Peyer's patch (tissue), 4 donors: ENCODE measurements at regions not wholly inside any gene's neighbourhood (a gene's known extent, or its start where the extent isn't known, plus 50 kb on each side); places are given as distances from the start of the nearest gene placed in this dataset.

Experiments used
- POLR2A ChIP-seq, 2 donors: fragments of 450-650 bp; IDR thresholded peaks; one replicate each; pipeline ENCODE4 v1.5.1; 2017; ENCODE audit warnings: antibody characterized with exemption in 2 of 2, mild to moderate bottlenecking in 2 of 2, moderate library complexity in 2 of 2
- TF ChIP-seq, protein P1 (sequence below), 6 experiments: fragments of 450-650 bp in 4 of 6; fragments of 200-600 bp in 2 of 6; sonication (generic) in 1 of 6; IDR thresholded peaks; one replicate each; pipeline ENCODE4 v1.5.1; 2017 to 2019; ENCODE audit warnings: antibody characterized with exemption in 6 of 6, mild to moderate bottlenecking in 3 of 6, moderate library complexity in 1 of 6

GRCh38 chr15:69606144-69606543, 153.5 kb downstream of the RPLP1 start:
- TF ChIP-seq, protein P1, sequence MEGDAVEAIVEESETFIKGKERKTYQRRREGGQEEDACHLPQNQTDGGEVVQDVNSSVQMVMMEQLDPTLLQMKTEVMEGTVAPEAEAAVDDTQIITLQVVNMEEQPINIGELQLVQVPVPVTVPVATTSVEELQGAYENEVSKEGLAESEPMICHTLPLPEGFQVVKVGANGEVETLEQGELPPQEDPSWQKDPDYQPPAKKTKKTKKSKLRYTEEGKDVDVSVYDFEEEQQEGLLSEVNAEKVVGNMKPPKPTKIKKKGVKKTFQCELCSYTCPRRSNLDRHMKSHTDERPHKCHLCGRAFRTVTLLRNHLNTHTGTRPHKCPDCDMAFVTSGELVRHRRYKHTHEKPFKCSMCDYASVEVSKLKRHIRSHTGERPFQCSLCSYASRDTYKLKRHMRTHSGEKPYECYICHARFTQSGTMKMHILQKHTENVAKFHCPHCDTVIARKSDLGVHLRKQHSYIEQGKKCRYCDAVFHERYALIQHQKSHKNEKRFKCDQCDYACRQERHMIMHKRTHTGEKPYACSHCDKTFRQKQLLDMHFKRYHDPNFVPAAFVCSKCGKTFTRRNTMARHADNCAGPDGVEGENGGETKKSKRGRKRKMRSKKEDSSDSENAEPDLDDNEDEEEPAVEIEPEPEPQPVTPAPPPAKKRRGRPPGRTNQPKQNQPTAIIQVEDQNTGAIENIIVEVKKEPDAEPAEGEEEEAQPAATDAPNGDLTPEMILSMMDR (IDR thresholded peaks at IDR 0.05): no peak
- TF ChIP-seq POLR2A (IDR thresholded peaks at IDR 0.05): no peak
